NT2/D1 (cell line): ENCODE measurements at regions not wholly inside any gene's neighbourhood (a gene's known extent, or its start where the extent isn't known, plus 50 kb on each side); places are given as distances from the start of the nearest gene placed in this dataset.

Experiments used
- SUZ12 ChIP-seq: IDR thresholded peaks from 2 replicates; pipeline ENCODE4 v1.6.1; 2011; ENCODE audit not compliant: insufficient read length, insufficient read depth; ENCODE audit errors: extremely low read depth
- YY1 ChIP-seq: IDR thresholded peaks from 2 replicates; pipeline ENCODE4 v1.6.1; 2011; ENCODE audit not compliant: insufficient read length, insufficient read depth

GRCh38 chr17:72400488-72400827 is 279.6 kb downstream of the SOX9 start:
- TF ChIP-seq YY1, result no peak
- no peak for TF ChIP-seq SUZ12
